ENCODE measurements at regions not wholly inside any gene's neighbourhood (a gene's known extent, or its start where the extent isn't known, plus 50 kb on each side); places are given as distances from the start of the nearest gene placed in this dataset.

DNA sequence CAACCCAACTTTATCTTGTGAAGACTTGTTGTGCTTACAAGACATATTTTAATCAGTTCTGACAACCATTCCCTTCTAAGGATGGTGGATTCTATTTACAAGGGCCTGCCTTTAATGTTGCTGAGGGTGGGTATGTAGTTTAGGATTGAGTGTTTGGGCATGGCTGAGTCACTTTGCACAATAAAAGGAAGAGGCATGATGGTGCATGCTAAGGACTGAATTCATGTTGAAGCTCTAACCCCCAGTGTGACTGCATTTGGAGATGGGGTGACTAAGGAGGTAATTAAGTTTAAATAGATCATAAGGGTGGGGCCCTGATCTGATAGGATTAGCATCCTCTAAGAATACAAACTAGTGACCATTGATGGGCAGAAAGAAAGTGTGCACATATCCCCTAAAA lies 196.1 kb upstream of the HS3ST3A1 start:
- intact Hi-C loops (cut with DNase I): no loop called here

DNA sequence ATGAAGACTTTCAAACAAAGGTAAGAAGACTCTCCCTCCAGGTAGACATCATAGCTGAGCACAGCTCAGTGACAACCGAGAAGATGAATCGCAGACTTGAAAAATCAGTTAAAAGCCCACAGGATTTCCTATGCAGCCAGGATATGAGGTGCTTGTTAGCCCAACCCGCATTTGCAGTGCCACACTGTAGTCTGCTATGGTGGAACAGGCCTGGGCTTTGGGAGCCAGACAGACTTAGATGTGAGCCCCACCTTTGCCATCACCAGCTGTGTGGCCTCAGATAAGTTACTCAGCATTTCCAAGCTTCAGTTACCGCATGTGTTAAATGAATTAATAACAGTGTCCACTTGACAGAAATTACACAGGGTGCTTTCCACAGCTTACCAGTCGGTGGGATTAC lies 204.4 kb upstream of the HS3ST3A1 start:
- Histone ChIP-seq H3K27me3 (ENCODE audit: control insufficient read depth, insufficient read depth, low read length) (no peaks in the 10 kb centered on the region), H3K36me3 (ENCODE audit: control insufficient read depth in 2 of 3, insufficient read depth in 3 of 3, low read length in 3 of 3) (no peaks in the 10 kb centered on the region), H3K4me1 (ENCODE audit: control insufficient read depth in 2 of 3, insufficient read depth in 2 of 3, low read depth in 1 of 3, low read length in 3 of 3) (no peaks in the 10 kb centered on the region), H3K27ac (ENCODE audit: low read depth in 2 of 2, low read length in 2 of 2) (no peak overlapping the region), H3K9ac (ENCODE audit: low read length in 3 of 3) (no peak overlapping the region), H3K4me3 (ENCODE audit: low read length in 3 of 3) (no peak overlapping the region), H3K9me3 (ENCODE audit: control insufficient read depth in 2 of 3, insufficient read depth in 1 of 3, low read length in 3 of 3) (no peaks in the 10 kb centered on the region)
- FAIRE-seq (no peak), DNase-seq (no peak)
- TF ChIP-seq, protein P1, sequence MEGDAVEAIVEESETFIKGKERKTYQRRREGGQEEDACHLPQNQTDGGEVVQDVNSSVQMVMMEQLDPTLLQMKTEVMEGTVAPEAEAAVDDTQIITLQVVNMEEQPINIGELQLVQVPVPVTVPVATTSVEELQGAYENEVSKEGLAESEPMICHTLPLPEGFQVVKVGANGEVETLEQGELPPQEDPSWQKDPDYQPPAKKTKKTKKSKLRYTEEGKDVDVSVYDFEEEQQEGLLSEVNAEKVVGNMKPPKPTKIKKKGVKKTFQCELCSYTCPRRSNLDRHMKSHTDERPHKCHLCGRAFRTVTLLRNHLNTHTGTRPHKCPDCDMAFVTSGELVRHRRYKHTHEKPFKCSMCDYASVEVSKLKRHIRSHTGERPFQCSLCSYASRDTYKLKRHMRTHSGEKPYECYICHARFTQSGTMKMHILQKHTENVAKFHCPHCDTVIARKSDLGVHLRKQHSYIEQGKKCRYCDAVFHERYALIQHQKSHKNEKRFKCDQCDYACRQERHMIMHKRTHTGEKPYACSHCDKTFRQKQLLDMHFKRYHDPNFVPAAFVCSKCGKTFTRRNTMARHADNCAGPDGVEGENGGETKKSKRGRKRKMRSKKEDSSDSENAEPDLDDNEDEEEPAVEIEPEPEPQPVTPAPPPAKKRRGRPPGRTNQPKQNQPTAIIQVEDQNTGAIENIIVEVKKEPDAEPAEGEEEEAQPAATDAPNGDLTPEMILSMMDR (IDR thresholded peaks at IDR 0.05; ENCODE audit: borderline replicate concordance, extremely low read depth, insufficient read depth): no peak
- intact Hi-C loops (cut with DNase I): no loop called here

More for the DNA sequence above, 196.1 kb upstream of the HS3ST3A1 start:
- Histone ChIP-seq H3K4me1 (ENCODE audit: control insufficient read depth in 2 of 3, insufficient read depth in 2 of 3, low read depth in 1 of 3, low read length in 3 of 3) (no peaks in the 10 kb centered on the region), H3K4me3 (ENCODE audit: low read length in 3 of 3) (no peak overlapping the region), H3K27me3 (ENCODE audit: control insufficient read depth, insufficient read depth, low read length) (no peaks in the 10 kb centered on the region), H3K27ac (ENCODE audit: low read depth in 2 of 2, low read length in 2 of 2) (no peak overlapping the region), H3K9ac (ENCODE audit: low read length in 3 of 3) (no peak overlapping the region), H3K36me3 (ENCODE audit: control insufficient read depth in 2 of 3, insufficient read depth in 3 of 3, low read length in 3 of 3) (no peaks in the 10 kb centered on the region), H3K9me3 (ENCODE audit: control insufficient read depth in 2 of 3, insufficient read depth in 1 of 3, low read length in 3 of 3) (no peaks in the 10 kb centered on the region)
- no peak for FAIRE-seq
- TF ChIP-seq, protein P1 (IDR thresholded peaks at IDR 0.05; ENCODE audit: borderline replicate concordance, extremely low read depth, insufficient read depth): no peak
- no peak for DNase-seq

DNA sequence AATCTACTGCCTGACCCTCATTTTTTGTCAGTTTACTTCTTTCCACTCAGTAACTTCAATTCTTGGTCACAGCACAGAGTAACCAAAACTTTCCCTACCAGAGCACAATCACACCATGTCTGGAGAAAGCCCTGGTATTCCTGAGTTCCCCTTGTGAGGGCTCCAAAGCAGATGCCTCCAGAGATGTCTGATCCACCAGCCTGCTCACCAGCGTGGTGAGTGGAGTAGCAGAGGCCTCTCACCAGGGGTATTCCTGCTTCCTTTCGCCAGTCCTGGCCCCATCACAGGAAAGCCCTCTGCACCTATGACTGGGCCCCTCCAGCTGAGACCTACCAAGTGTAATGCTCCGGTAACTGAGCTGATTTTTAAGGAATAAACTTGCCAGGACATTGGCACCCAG lies 205.4 kb upstream of the HS3ST3A1 start:
- Histone ChIP-seq H3K4me1 (ENCODE audit: control insufficient read depth in 2 of 3, insufficient read depth in 2 of 3, low read depth in 1 of 3, low read length in 3 of 3) (no peaks in the 10 kb centered on the region), H3K36me3 (ENCODE audit: control insufficient read depth in 2 of 3, insufficient read depth in 3 of 3, low read length in 3 of 3) (no peaks in the 10 kb centered on the region), H3K27me3 (ENCODE audit: control insufficient read depth, insufficient read depth, low read length) (no peaks in the 10 kb centered on the region), H3K4me3 (ENCODE audit: low read length in 3 of 3) (no peak overlapping the region), H3K9me3 (ENCODE audit: control insufficient read depth in 2 of 3, insufficient read depth in 1 of 3, low read length in 3 of 3) (no peaks in the 10 kb centered on the region), H3K9ac (ENCODE audit: low read length in 3 of 3) (no peak overlapping the region), H3K27ac (ENCODE audit: low read depth in 2 of 2, low read length in 2 of 2) (no peak overlapping the region)
- TF ChIP-seq, protein P1 (IDR thresholded peaks at IDR 0.05; ENCODE audit: borderline replicate concordance, extremely low read depth, insufficient read depth): no peak
- intact Hi-C loops (cut with DNase I): no loop called here
- FAIRE-seq (no peak), DNase-seq (no peak)

DNA sequence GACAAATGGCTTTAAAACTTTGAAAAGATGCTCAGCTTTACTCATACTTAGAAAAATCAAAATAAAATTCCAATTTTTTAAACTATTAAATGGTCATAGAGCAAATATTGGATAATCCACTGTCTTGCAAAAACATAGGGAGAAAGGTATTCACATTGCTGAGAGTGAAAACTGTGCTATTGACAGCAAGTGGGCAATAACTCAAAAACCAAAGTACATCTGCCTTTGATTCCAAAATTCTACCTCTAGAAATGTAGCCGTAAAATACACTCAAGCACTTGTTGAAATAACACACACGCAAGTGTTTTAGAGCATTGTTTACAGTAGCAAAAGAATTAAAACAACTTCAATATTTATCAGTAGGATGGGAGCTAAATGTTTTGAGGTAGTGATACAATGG lies 210.6 kb upstream of the HS3ST3A1 start:
- FAIRE-seq (no peak), DNase-seq (no peak)
- Histone ChIP-seq H3K4me1 (ENCODE audit: control insufficient read depth in 2 of 3, insufficient read depth in 2 of 3, low read depth in 1 of 3, low read length in 3 of 3) (no peaks in the 10 kb centered on the region), H3K36me3 (ENCODE audit: control insufficient read depth in 2 of 3, insufficient read depth in 3 of 3, low read length in 3 of 3) (no peaks in the 10 kb centered on the region), H3K4me3 (ENCODE audit: low read length in 3 of 3) (no peak overlapping the region), H3K9me3 (ENCODE audit: control insufficient read depth in 2 of 3, insufficient read depth in 1 of 3, low read length in 3 of 3) (no peaks in the 10 kb centered on the region), H3K9ac (ENCODE audit: low read length in 3 of 3) (no peak overlapping the region), H3K27me3 (ENCODE audit: control insufficient read depth, insufficient read depth, low read length) (no peaks in the 10 kb centered on the region), H3K27ac (ENCODE audit: low read depth in 2 of 2, low read length in 2 of 2) (no peak overlapping the region)
- TF ChIP-seq, protein P1 (IDR thresholded peaks at IDR 0.05; ENCODE audit: borderline replicate concordance, extremely low read depth, insufficient read depth): no peak
- intact Hi-C loops (cut with DNase I): no loop called here

All from kidney (tissue), 13 donors.